ES-I3 (cell line): ENCODE measurements at regions not wholly inside any gene's neighbourhood (a gene's known extent, or its start where the extent isn't known, plus 50 kb on each side); places are given as distances from the start of the nearest gene placed in this dataset.

Experiments
- H3K36me3 ChIP-seq: 2 replicates; pipeline ENCODE4 v1.6.1; 2013; ENCODE audit warnings: mild to moderate bottlenecking, low read length, control low read depth, moderate library complexity; ENCODE audit not compliant: insufficient read depth
- H3K4me1 ChIP-seq: 2 replicates; pipeline ENCODE4 v1.6.1; 2013; ENCODE audit warnings: mild to moderate bottlenecking, control low read depth, low read length; ENCODE audit not compliant: insufficient read depth
- H3K9ac ChIP-seq: 2 replicates; pipeline ENCODE4 v1.6.1; 2013; ENCODE audit warnings: low read depth, mild to moderate bottlenecking, low read length, moderate library complexity
- H3K9me3 ChIP-seq: 2 replicates; pipeline ENCODE4 v1.6.1; 2013; ENCODE audit warnings: mild to moderate bottlenecking, low read length, moderate library complexity; ENCODE audit not compliant: control insufficient read depth, insufficient read depth

DNA sequence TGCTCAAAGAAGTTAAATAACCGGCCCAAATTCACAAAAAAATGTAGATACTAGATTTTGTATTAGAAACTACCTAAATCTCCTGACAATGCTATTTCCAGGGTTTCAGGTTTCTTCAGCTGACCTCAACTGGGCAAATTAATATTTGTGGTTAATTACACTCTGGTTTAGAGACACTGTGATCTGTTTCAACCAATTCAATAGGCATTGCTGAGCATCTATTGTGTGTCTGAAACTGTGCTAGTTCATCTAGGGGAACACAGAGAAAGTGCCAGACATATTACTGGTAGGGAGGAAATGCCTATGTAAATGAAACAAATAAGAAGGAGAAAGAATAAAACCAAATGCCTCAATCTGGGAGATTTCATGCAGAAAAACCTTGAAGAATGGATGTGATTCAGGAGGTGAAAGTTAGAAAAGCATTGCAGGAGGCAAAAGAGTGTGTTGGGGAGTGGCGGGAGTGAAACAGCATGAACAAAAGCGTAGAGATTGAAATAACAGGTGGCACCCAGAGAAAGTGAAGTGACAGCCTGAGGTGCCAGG is 51.3 kb upstream of the IVNS1ABP start:
- H3K9me3 ChIP-seq = no peaks in the 10 kb centered on the region
- H3K36me3 ChIP-seq = no peaks in the 10 kb centered on the region
- H3K4me1 ChIP-seq = no peaks in the 10 kb centered on the region
- H3K9ac ChIP-seq = no peak overlapping the region

DNA sequence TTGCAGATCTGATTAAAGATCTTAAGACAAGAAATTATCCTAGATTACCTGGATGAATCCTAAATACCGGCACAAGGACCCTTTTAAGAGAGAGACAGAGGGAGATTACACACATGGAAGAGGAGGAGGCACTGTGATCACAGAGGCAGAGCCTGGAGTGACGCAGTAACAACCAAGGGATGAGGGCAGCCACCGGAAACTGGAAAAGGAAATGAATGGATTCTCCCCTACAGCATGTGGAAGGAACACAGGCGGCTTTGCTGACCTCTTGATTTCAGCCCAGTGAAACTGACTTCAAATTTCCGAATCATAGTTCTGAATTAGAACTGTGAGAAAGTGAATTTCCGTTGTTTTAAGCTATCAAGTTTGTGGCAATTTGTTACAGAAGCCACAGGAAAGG is 50.2 kb upstream of the IVNS1ABP start:
- no peaks in the 10 kb centered on the region for H3K36me3 ChIP-seq
- H3K4me1 ChIP-seq = no peaks in the 10 kb centered on the region
- H3K9me3 ChIP-seq = no peaks in the 10 kb centered on the region
- no peak overlapping the region for H3K9ac ChIP-seq
